WI38 (cell line): ENCODE measurements at regions not wholly inside any gene's neighbourhood (a gene's known extent, or its start where the extent isn't known, plus 50 kb on each side); places are given as distances from the start of the nearest gene placed in this dataset.

Experiments used
- H3K4me3 ChIP-seq: 2 replicates; pipeline ENCODE4 v1.5.1; 2011; ENCODE audit warnings: low read depth, mild to moderate bottlenecking, control low read depth, low read length
- TF ChIP-seq, protein P1 (sequence below): IDR thresholded peaks from 2 replicates; pipeline ENCODE4 v1.5.1; 2012; ENCODE audit warnings: low read depth, mild to moderate bottlenecking, control low read depth, low read length

- no peak overlapping the region for H3K4me3 ChIP-seq
- TF ChIP-seq, protein P1, sequence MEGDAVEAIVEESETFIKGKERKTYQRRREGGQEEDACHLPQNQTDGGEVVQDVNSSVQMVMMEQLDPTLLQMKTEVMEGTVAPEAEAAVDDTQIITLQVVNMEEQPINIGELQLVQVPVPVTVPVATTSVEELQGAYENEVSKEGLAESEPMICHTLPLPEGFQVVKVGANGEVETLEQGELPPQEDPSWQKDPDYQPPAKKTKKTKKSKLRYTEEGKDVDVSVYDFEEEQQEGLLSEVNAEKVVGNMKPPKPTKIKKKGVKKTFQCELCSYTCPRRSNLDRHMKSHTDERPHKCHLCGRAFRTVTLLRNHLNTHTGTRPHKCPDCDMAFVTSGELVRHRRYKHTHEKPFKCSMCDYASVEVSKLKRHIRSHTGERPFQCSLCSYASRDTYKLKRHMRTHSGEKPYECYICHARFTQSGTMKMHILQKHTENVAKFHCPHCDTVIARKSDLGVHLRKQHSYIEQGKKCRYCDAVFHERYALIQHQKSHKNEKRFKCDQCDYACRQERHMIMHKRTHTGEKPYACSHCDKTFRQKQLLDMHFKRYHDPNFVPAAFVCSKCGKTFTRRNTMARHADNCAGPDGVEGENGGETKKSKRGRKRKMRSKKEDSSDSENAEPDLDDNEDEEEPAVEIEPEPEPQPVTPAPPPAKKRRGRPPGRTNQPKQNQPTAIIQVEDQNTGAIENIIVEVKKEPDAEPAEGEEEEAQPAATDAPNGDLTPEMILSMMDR: no peak
These were observed 599.3 kb upstream of the IMPG1 start for GRCh38 chr6:76671751-76672150.

DNA sequence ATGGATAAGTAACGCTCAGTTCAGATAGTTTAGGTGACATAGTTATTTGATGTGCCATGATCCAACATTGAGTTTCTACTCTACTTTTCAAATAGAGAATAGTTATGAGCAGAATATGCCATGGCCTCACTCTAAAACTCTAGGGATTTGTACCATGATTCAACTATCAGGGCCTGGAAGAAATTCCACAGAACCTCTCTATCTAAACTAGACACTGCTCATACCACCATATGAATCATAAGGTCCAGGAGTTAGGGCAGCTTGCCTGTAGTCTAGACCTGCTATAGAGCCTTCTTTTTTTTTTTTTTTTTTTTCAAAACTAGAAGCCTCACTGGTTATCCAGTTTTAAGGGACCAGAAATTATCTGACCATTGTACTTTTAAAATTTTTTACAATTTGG is 571.8 kb upstream of the IMPG1 start:
- TF ChIP-seq, protein P1: no peak
- H3K4me3 ChIP-seq: no peak overlapping the region

GRCh38 chr6:76639941-76640340 is 567.5 kb upstream of the IMPG1 start:
- no peak overlapping the region for H3K4me3 ChIP-seq
- TF ChIP-seq, protein P1: no peak

GRCh38 chr6:76634695-76635094 is 562.2 kb upstream of the IMPG1 start:
- H3K4me3 ChIP-seq: no peak overlapping the region
- TF ChIP-seq, protein P1: no peak

DNA sequence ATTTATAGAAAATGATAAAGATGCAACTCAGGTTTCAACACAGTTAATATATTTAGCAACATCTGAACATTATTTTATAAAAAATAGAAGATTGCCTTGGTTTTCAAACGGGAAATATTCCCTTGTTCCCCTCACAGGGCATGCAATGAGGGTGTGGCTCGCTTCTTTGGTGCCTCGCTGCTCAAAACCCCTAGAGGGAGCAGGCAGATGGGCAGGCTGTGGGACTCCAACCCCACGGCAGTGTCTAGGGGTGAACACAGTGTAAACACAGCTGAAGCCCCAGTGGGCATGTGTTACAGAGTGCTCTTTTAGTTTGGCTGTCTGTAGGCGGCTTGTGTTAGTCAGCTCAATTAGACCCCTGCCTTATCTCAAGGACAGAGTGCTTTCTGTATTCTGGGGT is 560.8 kb upstream of the IMPG1 start:
- H3K4me3 ChIP-seq: no peak overlapping the region
- TF ChIP-seq, protein P1: no peak

- no peak overlapping the region for H3K4me3 ChIP-seq
- TF ChIP-seq, protein P1: no peak
These were observed 559.2 kb upstream of the IMPG1 start for GRCh38 chr6:76631622-76632021.

DNA sequence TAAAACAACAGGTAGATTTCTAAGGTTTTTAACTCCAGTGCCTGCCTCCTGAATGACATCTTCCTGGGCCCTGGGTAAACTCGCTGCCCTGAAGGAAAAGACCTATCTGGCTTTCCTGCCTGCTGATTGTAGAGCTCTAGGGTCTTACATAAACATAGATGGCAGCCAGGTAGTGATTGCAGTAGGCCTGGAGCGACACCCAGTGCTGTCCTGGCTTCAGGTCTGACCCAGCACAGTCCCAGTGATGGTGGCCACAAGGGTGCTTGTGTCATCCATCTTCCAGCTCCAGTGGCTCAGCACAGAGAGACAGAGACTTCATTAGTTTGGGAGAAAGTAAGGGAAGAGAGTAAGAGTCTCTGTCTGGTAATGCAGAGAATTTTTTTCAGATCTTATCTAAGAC is 542.9 kb upstream of the IMPG1 start:
- TF ChIP-seq, protein P1: no peak
- H3K4me3 ChIP-seq: no peak overlapping the region
